ENCODE measurements at regions not wholly inside any gene's neighbourhood (a gene's known extent, or its start where the extent isn't known, plus 50 kb on each side); places are given as distances from the start of the nearest gene placed in this dataset.

DNA sequence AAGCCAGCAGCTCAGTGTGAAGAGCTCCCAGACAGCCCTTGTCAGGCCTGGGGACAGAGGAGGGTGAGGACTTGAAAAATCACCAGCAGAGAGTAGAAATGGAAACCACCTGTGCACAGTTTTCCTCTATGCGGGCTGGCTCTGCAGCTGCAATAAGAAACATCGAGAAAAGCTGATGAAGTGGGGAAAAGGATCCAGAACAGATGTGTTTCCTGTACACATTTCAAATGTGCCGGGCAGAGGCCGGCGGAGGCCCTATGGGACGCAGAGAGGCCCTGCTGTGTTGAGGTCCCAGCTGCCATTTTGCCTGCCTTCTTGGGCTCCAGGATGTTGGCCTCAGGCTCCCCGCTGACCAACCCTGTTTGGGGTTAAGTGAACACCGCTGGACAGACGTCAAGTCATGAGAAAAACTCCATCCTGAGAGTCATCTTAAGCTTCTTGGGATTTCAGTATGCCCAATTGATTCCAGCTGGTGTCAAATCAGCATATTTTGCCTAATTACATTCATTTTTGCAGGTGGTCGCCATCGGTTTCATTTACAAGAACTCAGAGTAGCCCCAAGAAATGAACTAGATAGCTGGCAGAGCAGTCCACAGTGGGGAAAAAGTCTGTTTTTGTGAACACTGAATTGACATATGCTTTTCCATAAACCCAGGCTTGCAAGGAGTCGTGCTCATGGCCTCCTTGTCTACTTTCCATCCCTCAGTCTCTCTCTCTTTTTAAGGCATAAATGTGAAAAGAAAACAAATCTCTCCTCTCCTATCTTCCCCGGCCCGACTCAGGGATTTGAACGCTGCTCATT lies 150.4 kb upstream of the PHACTR3 start (continued):
- no peak for TF ChIP-seq BCL11A (IDR thresholded peaks at IDR 0.05; ENCODE audit: low read depth in 2 of 2, low read length in 2 of 2)
- no peak for TF ChIP-seq SAP30 (IDR thresholded peaks at IDR 0.05; ENCODE audit: insufficient read depth, insufficient replicate concordance, low read length)
- TF ChIP-seq, protein P1, sequence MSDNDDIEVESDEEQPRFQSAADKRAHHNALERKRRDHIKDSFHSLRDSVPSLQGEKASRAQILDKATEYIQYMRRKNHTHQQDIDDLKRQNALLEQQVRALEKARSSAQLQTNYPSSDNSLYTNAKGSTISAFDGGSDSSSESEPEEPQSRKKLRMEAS (IDR thresholded peaks at IDR 0.05), result no peak
- TF ChIP-seq JUND (IDR thresholded peaks at IDR 0.05; ENCODE audit: low read length), result no peak
- TF ChIP-seq EZH2 (IDR thresholded peaks at IDR 0.05; ENCODE audit: low read depth, low read length, severe bottlenecking), result no peak
- no peak for TF ChIP-seq RXRA (IDR thresholded peaks at IDR 0.05; ENCODE audit: insufficient read depth, low read depth, low read length)
